HepG2 (cell line): ENCODE measurements at regions not wholly inside any gene's neighbourhood (a gene's known extent, or its start where the extent isn't known, plus 50 kb on each side); places are given as distances from the start of the nearest gene placed in this dataset.

Experiments used
- ATAC-seq: fragments of 200-7000 bp; cut with Tn5 transposase; 3 replicates; pipeline ENCODE4 v1.9.1; 2020; ENCODE audit warnings: mild to moderate bottlenecking, moderate library complexity
- BruUV-seq: library from RNA; stranded (reverse); fragments of 400-500 nt; replicated peaks from 2 replicates; lab custom pipeline; 2021; lab: Mats Ljungman, UMichigan
- CTCF ChIA-PET: fragments of 300-600 bp; formaldehyde crosslinking; extraction: SDS; loops from one replicate; lab custom pipeline; 2021; ENCODE audit warnings: low total read pairs, inconsistent platforms, low intra/inter-chr PET ratio; lab: Yijun Ruan, JAX
- POLR2A ChIA-PET: fragments of 350-600 bp; sonication (Branson Sonifier 250); formaldehyde crosslinking; loops from one replicate; lab custom pipeline; 2020; ENCODE audit warnings: antibody characterized with exemption, inconsistent platforms; lab: Yijun Ruan, JAX
- DNase-seq: peaks from one replicate; pipeline ENCODE4 v3.0.0-alpha.2; 2015; ENCODE audit warnings: low spot score
- FAIRE-seq: peaks from 3 replicates; lab custom pipeline; 2011; peaks lifted over from hg19 to GRCh38; lab: Jason Lieb, UNC
- H2AFZ ChIP-seq: one replicate; pipeline ENCODE4 v1.6.1; 2011; ENCODE audit warnings: low read length, inconsistent platforms
- H3K27ac ChIP-seq: fragments of 300-600 bp; 3 replicates; pipeline ENCODE4 v1.8.0; 2011; ENCODE audit warnings: mixed run types, mild to moderate bottlenecking, mixed read lengths, low read length, inconsistent platforms; ENCODE audit not compliant: insufficient read depth; ENCODE audit errors: extremely low read length
- H3K27me3 ChIP-seq, 2 experiments: fragments of 200-600 bp in 1 of 2; 2 replicates in 1 of 2; 3 replicates in 1 of 2; pipeline versions ENCODE4 v1.6.0 to v1.8.0; 2011; ENCODE audit warnings: low read length in 2 of 2, mild to moderate bottlenecking in 2 of 2, moderate library complexity in 2 of 2, inconsistent platforms in 1 of 2; ENCODE audit not compliant: insufficient read depth in 2 of 2, control insufficient read depth in 1 of 2
- H3K36me3 ChIP-seq, 2 experiments: fragments of 200-600 bp in 1 of 2; replicated peaks in 1 of 2; 2 replicates in 1 of 2; 3 replicates in 1 of 2; pipeline versions ENCODE4 v1.5.1 to v1.8.0; 2011; ENCODE audit warnings: low read length in 2 of 2, inconsistent platforms in 1 of 2; ENCODE audit not compliant: insufficient read depth in 2 of 2, control insufficient read depth in 1 of 2
- H3K4me1 ChIP-seq: 2 replicates; pipeline ENCODE4 v1.5.1; 2012; ENCODE audit warnings: low read length, inconsistent platforms; ENCODE audit not compliant: insufficient read depth
- H3K4me2 ChIP-seq: 2 replicates; pipeline ENCODE4 v1.6.0; 2011; ENCODE audit warnings: low read depth, low read length, inconsistent platforms
- H3K4me3 ChIP-seq, 3 experiments: fragments of 200-600 bp in 1 of 3; sonication (generic), shearing (Covaris generic) in 1 of 3; replicated peaks in 1 of 3; 2 replicates each; pipeline ENCODE4 v1.5.1; 2011 to 2016; ENCODE audit warnings: low read length in 3 of 3, inconsistent platforms in 2 of 3, low read depth in 2 of 3, mild to moderate bottlenecking in 2 of 3, control low read depth in 1 of 3, mixed read lengths in 1 of 3; ENCODE audit not compliant: insufficient read depth in 1 of 3
- H3K79me2 ChIP-seq: one replicate; pipeline ENCODE4 v1.6.1; 2011; ENCODE audit warnings: low read length, inconsistent platforms; ENCODE audit not compliant: insufficient read depth
- H3K9ac ChIP-seq: 2 replicates; pipeline ENCODE4 v1.6.0; 2011; ENCODE audit warnings: mild to moderate bottlenecking, low read depth, low read length, inconsistent platforms; ENCODE audit not compliant: insufficient read depth
- H3K9me3 ChIP-seq: 2 replicates; pipeline ENCODE4 v1.5.1; 2012; ENCODE audit warnings: mild to moderate bottlenecking, low read length
- H4K20me1 ChIP-seq: 2 replicates; pipeline ENCODE4 v1.6.0; 2011; ENCODE audit warnings: inconsistent platforms, mild to moderate bottlenecking, low read length, moderate library complexity; ENCODE audit not compliant: insufficient read depth
- ADNP ChIP-seq: sonication (generic); formaldehyde crosslinking; IDR thresholded peaks from 2 replicates; pipeline ENCODE4 v1.4.0; 2020; ENCODE audit warnings: missing genetic modification reagents
- AHR ChIP-seq: IDR thresholded peaks from 2 replicates; pipeline ENCODE4 v1.6.1; 2018; ENCODE audit warnings: missing genetic modification reagents, missing compliant biosample characterization
- ATF7 ChIP-seq, 2 experiments: fragments of 450-650 bp in 1 of 2; sonication (generic) in 1 of 2; formaldehyde crosslinking in 1 of 2; IDR thresholded peaks; 2 replicates each; pipeline versions ENCODE4 v1.4.0 to v1.6.1; 2016 to 2020; ENCODE audit warnings: antibody characterized with exemption in 1 of 2, mild to moderate bottlenecking in 1 of 2, missing genetic modification reagents in 1 of 2
- BCL6 ChIP-seq: IDR thresholded peaks from 2 replicates; pipeline ENCODE4 v1.6.1; 2016; ENCODE audit warnings: missing genetic modification reagents, missing compliant biosample characterization
- CREB3 ChIP-seq: sonication (generic); formaldehyde crosslinking; IDR thresholded peaks from 2 replicates; pipeline ENCODE4 v1.5.0; 2020; ENCODE audit warnings: missing genetic modification reagents
- ELF4 ChIP-seq: sonication (generic); formaldehyde crosslinking; IDR thresholded peaks from 2 replicates; pipeline ENCODE4 v1.5.0; 2020; ENCODE audit warnings: missing genetic modification reagents, mild to moderate bottlenecking, moderate library complexity, borderline replicate concordance
- FOXA1 ChIP-seq, 2 experiments: fragments of 450-650 bp in 1 of 2; sonication (generic) in 1 of 2; formaldehyde crosslinking in 1 of 2; IDR thresholded peaks; 2 replicates each; pipeline versions ENCODE4 v1.4.0 to v1.6.1; 2016 to 2020; ENCODE audit warnings: missing genetic modification reagents in 1 of 2
- MLLT10 ChIP-seq: sonication (generic); formaldehyde crosslinking; IDR thresholded peaks from 2 replicates; pipeline ENCODE4 v1.4.0; 2020; ENCODE audit warnings: missing genetic modification reagents
- TCF7L2 ChIP-seq: IDR thresholded peaks from 2 replicates; pipeline ENCODE4 v1.6.1; 2011; ENCODE audit warnings: mild to moderate bottlenecking, low read depth, low read length, moderate library complexity
- TP53 ChIP-seq: sonication (generic); formaldehyde crosslinking; conservative IDR thresholded peaks from 2 replicates; pipeline ENCODE4 v1.4.0; 2020; ENCODE audit warnings: missing genetic modification reagents
- ZEB1 ChIP-seq: IDR thresholded peaks from 2 replicates; pipeline ENCODE4 v1.6.1; 2012; ENCODE audit warnings: mild to moderate bottlenecking, low read depth, inconsistent platforms; ENCODE audit not compliant: insufficient replicate concordance
- ZNF430 ChIP-seq: sonication (generic); formaldehyde crosslinking; IDR thresholded peaks from 2 replicates; pipeline ENCODE4 v1.9.0; 2021; ENCODE audit warnings: mild to moderate bottlenecking, missing genetic modification reagents
- ZNF567 ChIP-seq: sonication (generic); formaldehyde crosslinking; IDR thresholded peaks from 2 replicates; pipeline ENCODE4 v1.8.1; 2023; ENCODE audit warnings: mild to moderate bottlenecking, missing genetic modification reagents, borderline replicate concordance
- ZNF672 ChIP-seq: sonication (generic); formaldehyde crosslinking; IDR thresholded peaks from 2 replicates; pipeline ENCODE4 v1.8.1; 2022; ENCODE audit warnings: missing genetic modification reagents
- ZNF792 ChIP-seq: IDR thresholded peaks from 2 replicates; pipeline ENCODE4 v1.6.1; 2016
- WGBS: methylation state at CpG from one replicate; pipeline ENCODE4 v1.1.6; 2017; ENCODE audit warnings: low lambda C conversion rate; 5-methylcytosine and 5-hydroxymethylcytosine counted together
- in situ Hi-C: cut with HindIII; loops from 2 replicates; pipeline ENCODE4 v1.10.0; 2017; ENCODE audit warnings: low pct_unique_long_range_greater_than_20kb; ENCODE audit not compliant: extremely low pct_ligation_motif_present
- intact Hi-C: fragments of 100-400 bp; cut with micrococcal nuclease; formaldehyde crosslinking; loops from one replicate; pipeline ENCODE4 v1.10.0; 2022; ENCODE audit not compliant: unreplicated experiment
- TF ChIP-seq, protein P1 (sequence below): sonication (generic); formaldehyde crosslinking; IDR thresholded peaks from 2 replicates; pipeline ENCODE4 v1.4.0; 2020; ENCODE audit warnings: missing genetic modification reagents

DNA sequence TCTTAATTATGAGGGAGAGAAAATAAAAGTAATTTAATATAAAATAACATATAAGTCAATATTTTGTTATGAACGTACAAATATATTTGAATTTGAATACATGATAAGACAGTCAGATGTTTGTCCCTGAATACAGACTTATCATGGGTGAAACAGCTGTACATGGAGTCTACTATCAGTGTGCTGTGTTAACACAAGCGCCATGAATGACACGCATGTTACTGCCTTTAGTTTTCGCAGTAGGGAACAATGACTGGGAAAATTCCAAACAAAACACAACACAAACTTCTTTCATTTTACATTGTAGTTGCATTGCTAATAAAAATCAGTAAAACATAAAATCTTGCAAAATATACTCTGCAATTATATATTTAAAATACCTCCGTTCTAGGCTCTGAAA lies 108.6 kb downstream of the FBXO5 start:
- Histone ChIP-seq H3K4me3 (no peak overlapping the region), H3K4me2 (no peak overlapping the region), H4K20me1 (no peaks in the 10 kb centered on the region), H3K9ac (no peak overlapping the region), H3K27me3 (no peaks in the 10 kb centered on the region), H3K36me3 (no peaks in the 10 kb centered on the region), H3K9me3 (no peaks in the 10 kb centered on the region), H3K79me2 (no peaks in the 10 kb centered on the region), H3K27ac (no peak overlapping the region), H3K4me1 (no peaks in the 10 kb centered on the region), H2AFZ (no peak overlapping the region)
- intact Hi-C loops (no loop called here), in situ Hi-C loops (no loop called here)
- WGBS, result 28% methylated on average over 5 of the region's 5 CpGs
- no peak for TF ChIP-seq FOXA1 (IDR thresholded peaks at IDR 0.05)
- TF ChIP-seq FOXA1 (CRISPR knock-in tag; IDR thresholded peaks at IDR 0.05), result no peak
- TF ChIP-seq AHR (CRISPR knock-in tag), result no peak
- TF ChIP-seq ZNF672 (CRISPR knock-in tag), result no peak
- no peak for TF ChIP-seq ZNF792 (CRISPR knock-in tag)
- no peak for TF ChIP-seq ZEB1
- no peak for TF ChIP-seq TCF7L2
- TF ChIP-seq, protein P1, sequence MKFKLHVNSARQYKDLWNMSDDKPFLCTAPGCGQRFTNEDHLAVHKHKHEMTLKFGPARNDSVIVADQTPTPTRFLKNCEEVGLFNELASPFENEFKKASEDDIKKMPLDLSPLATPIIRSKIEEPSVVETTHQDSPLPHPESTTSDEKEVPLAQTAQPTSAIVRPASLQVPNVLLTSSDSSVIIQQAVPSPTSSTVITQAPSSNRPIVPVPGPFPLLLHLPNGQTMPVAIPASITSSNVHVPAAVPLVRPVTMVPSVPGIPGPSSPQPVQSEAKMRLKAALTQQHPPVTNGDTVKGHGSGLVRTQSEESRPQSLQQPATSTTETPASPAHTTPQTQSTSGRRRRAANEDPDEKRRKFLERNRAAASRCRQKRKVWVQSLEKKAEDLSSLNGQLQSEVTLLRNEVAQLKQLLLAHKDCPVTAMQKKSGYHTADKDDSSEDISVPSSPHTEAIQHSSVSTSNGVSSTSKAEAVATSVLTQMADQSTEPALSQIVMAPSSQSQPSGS, result no peak
- no peak for TF ChIP-seq ELF4 (CRISPR knock-in tag)
- no peak for TF ChIP-seq ADNP (CRISPR knock-in tag)
- TF ChIP-seq CREB3, result no peak
- no peak for TF ChIP-seq MLLT10 (CRISPR knock-in tag)
- no peak for TF ChIP-seq ZNF567 (CRISPR knock-in tag)
- no peak for TF ChIP-seq TP53 (CRISPR knock-in tag)
- no peak for TF ChIP-seq ATF7 (IDR thresholded peaks at IDR 0.05)
- no peak for TF ChIP-seq ATF7 (CRISPR knock-in tag; IDR thresholded peaks at IDR 0.05)
- no peak for TF ChIP-seq ZNF430 (CRISPR knock-in tag)
- no peak for TF ChIP-seq BCL6 (CRISPR knock-in tag)
- BruUV-seq, result no TSS peak
- POLR2A ChIA-PET, result no interaction called here
- ATAC-seq, result no peak
- no peak for FAIRE-seq
- CTCF ChIA-PET, result no interaction called here
- no peak for DNase-seq
